HUES64 (cell line): ENCODE measurements at regions not wholly inside any gene's neighbourhood (a gene's known extent, or its start where the extent isn't known, plus 50 kb on each side); places are given as distances from the start of the nearest gene placed in this dataset.

ENCODE experiments used
- H3K27ac ChIP-seq: 2 replicates; pipeline ENCODE4 v1.7.0; 2013; ENCODE audit warnings: low read depth, low read length, inconsistent platforms
- H3K27me3 ChIP-seq: 2 replicates; pipeline ENCODE4 v1.6.1; 2013; ENCODE audit warnings: mild to moderate bottlenecking, low read length; ENCODE audit not compliant: insufficient read depth
- H3K36me3 ChIP-seq: 2 replicates; pipeline ENCODE4 v1.6.1; 2013; ENCODE audit warnings: mild to moderate bottlenecking, low read length; ENCODE audit not compliant: insufficient read depth
- H3K4me1 ChIP-seq: 2 replicates; pipeline ENCODE4 v1.6.1; 2013; ENCODE audit warnings: mild to moderate bottlenecking, low read length, moderate library complexity; ENCODE audit not compliant: insufficient read depth
- H3K4me3 ChIP-seq: 2 replicates; pipeline ENCODE4 v1.5.1; 2013; ENCODE audit warnings: mild to moderate bottlenecking, low read length, moderate library complexity
- H3K9ac ChIP-seq: 2 replicates; pipeline ENCODE4 v1.6.1; 2013; ENCODE audit warnings: mild to moderate bottlenecking, low read depth, low read length
- H3K9me3 ChIP-seq: 2 replicates; pipeline ENCODE4 v1.6.1; 2013; ENCODE audit warnings: low read depth, low read length; ENCODE audit not compliant: insufficient read depth
- WGBS: fragments of 150-250, 120-280 bp; methylation state at CpG from one replicate; pipeline ENCODE4 v1.1.7; 2013; ENCODE audit warnings: missing lambda C conversion rate; 5-methylcytosine and 5-hydroxymethylcytosine counted together

- WGBS, result 88% methylated on average over 2 of the region's 2 CpGs
- no peak overlapping the region for H3K9ac ChIP-seq
Observed at GRCh38 chr9:80292231-80292630, 720.5 kb downstream of the TLE4 start.

GRCh38 chr9:80285326-80285725 is 713.6 kb downstream of the TLE4 start:
- H3K36me3 ChIP-seq, result no peaks in the 10 kb centered on the region
- H3K9ac ChIP-seq, result no peak overlapping the region
- no peak overlapping the region for H3K27ac ChIP-seq
- WGBS, result 41% methylated on average over 2 of the region's 2 CpGs
- no peaks in the 10 kb centered on the region for H3K27me3 ChIP-seq
- no peak overlapping the region for H3K4me3 ChIP-seq
- no peaks in the 10 kb centered on the region for H3K9me3 ChIP-seq
- H3K4me1 ChIP-seq, result peaks cover 14% of the 10 kb centered on the region; the same call in 1 of the 2 replicates

More at GRCh38 chr9:80292231-80292630, 720.5 kb downstream of the TLE4 start:
- no peaks in the 10 kb centered on the region; the same call in 1 of the 2 replicates for H3K9me3 ChIP-seq
- no peaks in the 10 kb centered on the region for H3K27me3 ChIP-seq
- H3K27ac ChIP-seq, result no peak overlapping the region
- H3K4me3 ChIP-seq, result no peak overlapping the region
- no peaks in the 10 kb centered on the region for H3K4me1 ChIP-seq
- H3K36me3 ChIP-seq, result no peaks in the 10 kb centered on the region

- WGBS, result 56% methylated on average over 3 of the region's 3 CpGs
- Histone ChIP-seq H3K4me1 (peaks cover 14% of the 10 kb centered on the region; the same call in 1 of the 2 replicates), H3K27me3 (no peaks in the 10 kb centered on the region), H3K9ac (no peak overlapping the region), H3K36me3 (no peaks in the 10 kb centered on the region), H3K27ac (no peak overlapping the region), H3K4me3 (no peak overlapping the region), H3K9me3 (no peaks in the 10 kb centered on the region)
Observed at GRCh38 chr9:80282766-80283165, 711.0 kb downstream of the TLE4 start.

- 94% methylated on average over 2 of the region's 2 CpGs for WGBS
- Histone ChIP-seq H3K9me3 (peaks cover 20% of the 10 kb centered on the region; the same call in 1 of the 2 replicates), H3K4me1 (no peaks in the 10 kb centered on the region), H3K9ac (no peak overlapping the region), H3K36me3 (no peaks in the 10 kb centered on the region), H3K4me3 (no peak overlapping the region), H3K27ac (no peak overlapping the region), H3K27me3 (no peaks in the 10 kb centered on the region)
Observed at GRCh38 chr9:80259079-80259478, 687.3 kb downstream of the TLE4 start.

- Histone ChIP-seq H3K4me1 (no peaks in the 10 kb centered on the region), H3K4me3 (no peak overlapping the region), H3K36me3 (no peaks in the 10 kb centered on the region), H3K27ac (no peak overlapping the region), H3K27me3 (no peaks in the 10 kb centered on the region), H3K9ac (no peak overlapping the region), H3K9me3 (peaks cover 13% of the 10 kb centered on the region)
- WGBS, result 91% methylated on average over 3 of the region's 6 CpGs
Observed at GRCh38 chr9:80251778-80252177, 680.0 kb downstream of the TLE4 start.

- WGBS, result 83% methylated on average over 2 of the region's 2 CpGs
- Histone ChIP-seq H3K9ac (no peak overlapping the region), H3K9me3 (peaks cover 10% of the 10 kb centered on the region), H3K4me3 (no peak overlapping the region), H3K27ac (no peak overlapping the region), H3K27me3 (no peaks in the 10 kb centered on the region), H3K4me1 (no peaks in the 10 kb centered on the region), H3K36me3 (no peaks in the 10 kb centered on the region)
Observed at GRCh38 chr9:80242022-80242421, 670.3 kb downstream of the TLE4 start.

GRCh38 chr9:80235752-80236151 is 664.0 kb downstream of the TLE4 start:
- H3K4me1 ChIP-seq, result no peaks in the 10 kb centered on the region
- no peak overlapping the region for H3K4me3 ChIP-seq
- no peak overlapping the region for H3K9ac ChIP-seq
- H3K36me3 ChIP-seq, result no peaks in the 10 kb centered on the region
- no peak overlapping the region for H3K27ac ChIP-seq
- no peaks in the 10 kb centered on the region for H3K27me3 ChIP-seq
- WGBS, result no CpG with 5 or more reads among the region's 1 CpG
- H3K9me3 ChIP-seq, result no peaks in the 10 kb centered on the region

GRCh38 chr9:80233906-80234305 is 662.1 kb downstream of the TLE4 start:
- Histone ChIP-seq H3K27ac (no peak overlapping the region), H3K4me3 (no peak overlapping the region), H3K27me3 (no peaks in the 10 kb centered on the region), H3K36me3 (no peaks in the 10 kb centered on the region), H3K9me3 (no peaks in the 10 kb centered on the region), H3K9ac (no peak overlapping the region), H3K4me1 (no peaks in the 10 kb centered on the region)
- 100% methylated on average over 2 of the region's 2 CpGs for WGBS

GRCh38 chr9:80233102-80233843 is 661.5 kb downstream of the TLE4 start:
- Histone ChIP-seq H3K4me3 (no peak overlapping the region), H3K27me3 (no peaks in the 10 kb centered on the region), H3K9me3 (no peaks in the 10 kb centered on the region), H3K4me1 (no peaks in the 10 kb centered on the region), H3K27ac (no peak overlapping the region), H3K9ac (no peak overlapping the region), H3K36me3 (no peaks in the 10 kb centered on the region)
- 90% methylated on average over 1 of the region's 1 CpG for WGBS

GRCh38 chr9:80231318-80232236 is 659.8 kb downstream of the TLE4 start:
- Histone ChIP-seq H3K4me3 (no peak overlapping the region), H3K9me3 (no peaks in the 10 kb centered on the region), H3K4me1 (no peaks in the 10 kb centered on the region), H3K9ac (no peak overlapping the region), H3K27ac (no peak overlapping the region), H3K27me3 (no peaks in the 10 kb centered on the region), H3K36me3 (no peaks in the 10 kb centered on the region)
- WGBS, result 88% methylated on average over 7 of the region's 7 CpGs

- Histone ChIP-seq H3K4me3 (no peak overlapping the region), H3K9ac (no peak overlapping the region), H3K9me3 (no peaks in the 10 kb centered on the region), H3K27me3 (no peaks in the 10 kb centered on the region), H3K27ac (no peak overlapping the region), H3K36me3 (no peaks in the 10 kb centered on the region), H3K4me1 (no peaks in the 10 kb centered on the region)
- WGBS, result 100% methylated on average over 1 of the region's 1 CpG
Observed at GRCh38 chr9:80223897-80224296, 652.1 kb downstream of the TLE4 start.
